Neuron (in vitro differentiated cells): ENCODE measurements at regions not wholly inside any gene's neighbourhood (a gene's known extent, or its start where the extent isn't known, plus 50 kb on each side); places are given as distances from the start of the nearest gene placed in this dataset.

Experiments used
- H2AFZ ChIP-seq: one replicate; pipeline ENCODE4 v1.6.1; 2013; ENCODE audit warnings: low read depth, mild to moderate bottlenecking, inconsistent platforms, low read length, moderate library complexity
- H3K27me3 ChIP-seq: one replicate; pipeline ENCODE4 v1.6.1; 2013; ENCODE audit warnings: low read length; ENCODE audit not compliant: insufficient read depth
- H3K36me3 ChIP-seq: one replicate; pipeline ENCODE4 v1.6.1; 2013; ENCODE audit warnings: low read length; ENCODE audit not compliant: insufficient read depth
- H3K4me1 ChIP-seq: one replicate; pipeline ENCODE4 v1.6.1; 2013; ENCODE audit warnings: low read length; ENCODE audit not compliant: insufficient read depth
- H3K4me3 ChIP-seq: 2 replicates; pipeline ENCODE4 v1.5.1; 2013; ENCODE audit warnings: mild to moderate bottlenecking, low read length, moderate library complexity
- H3K9me3 ChIP-seq: one replicate; pipeline ENCODE4 v1.6.1; 2013; ENCODE audit warnings: low read length

GRCh38 chr10:78924319-78925003 is 144.3 kb upstream of the ZMIZ1 start:
- no peak overlapping the region for H2AFZ ChIP-seq
- no peaks in the 10 kb centered on the region for H3K4me1 ChIP-seq
- H3K27me3 ChIP-seq, result peaks cover 10% of the 10 kb centered on the region
- H3K4me3 ChIP-seq, result no peak overlapping the region
- no peaks in the 10 kb centered on the region for H3K9me3 ChIP-seq
- H3K36me3 ChIP-seq, result no peaks in the 10 kb centered on the region

- H3K36me3 ChIP-seq, result no peaks in the 10 kb centered on the region
- H3K9me3 ChIP-seq, result no peaks in the 10 kb centered on the region
- H3K4me1 ChIP-seq, result no peaks in the 10 kb centered on the region
- no peak overlapping the region for H3K4me3 ChIP-seq
- H2AFZ ChIP-seq, result no peak overlapping the region
- H3K27me3 ChIP-seq, result peaks cover 10% of the 10 kb centered on the region
Measured at GRCh38 chr10:78925275-78925674, 143.5 kb upstream of the ZMIZ1 start.

GRCh38 chr10:78925800-78926319 is 142.9 kb upstream of the ZMIZ1 start:
- no peaks in the 10 kb centered on the region for H3K36me3 ChIP-seq
- H3K4me1 ChIP-seq, result no peaks in the 10 kb centered on the region
- H3K27me3 ChIP-seq, result peaks cover 10% of the 10 kb centered on the region
- no peak overlapping the region for H3K4me3 ChIP-seq
- H2AFZ ChIP-seq, result no peak overlapping the region
- no peaks in the 10 kb centered on the region for H3K9me3 ChIP-seq

GRCh38 chr10:78927257-78927995 is 141.3 kb upstream of the ZMIZ1 start:
- Histone ChIP-seq H2AFZ (no peak overlapping the region), H3K36me3 (no peaks in the 10 kb centered on the region), H3K9me3 (no peaks in the 10 kb centered on the region), H3K4me3 (no peak overlapping the region), H3K27me3 (peaks cover 10% of the 10 kb centered on the region), H3K4me1 (peaks cover 8% of the 10 kb centered on the region)

GRCh38 chr10:78928330-78928729 is 140.4 kb upstream of the ZMIZ1 start:
- H3K4me1 ChIP-seq, result peaks cover 8% of the 10 kb centered on the region
- peaks cover 10% of the 10 kb centered on the region for H3K27me3 ChIP-seq
- H3K9me3 ChIP-seq, result no peaks in the 10 kb centered on the region
- H3K36me3 ChIP-seq, result no peaks in the 10 kb centered on the region
- no peak overlapping the region for H3K4me3 ChIP-seq
- H2AFZ ChIP-seq, result no peak overlapping the region

- no peaks in the 10 kb centered on the region for H3K9me3 ChIP-seq
- H3K4me1 ChIP-seq, result peaks cover 8% of the 10 kb centered on the region
- no peaks in the 10 kb centered on the region for H3K36me3 ChIP-seq
- H3K27me3 ChIP-seq, result peaks cover 10% of the 10 kb centered on the region
- no peak overlapping the region for H3K4me3 ChIP-seq
- no peak overlapping the region for H2AFZ ChIP-seq
Measured at GRCh38 chr10:78929541-78929940, 139.2 kb upstream of the ZMIZ1 start.

- Histone ChIP-seq H3K9me3 (no peaks in the 10 kb centered on the region), H2AFZ (no peak overlapping the region), H3K36me3 (no peaks in the 10 kb centered on the region), H3K27me3 (peaks cover 2% of the 10 kb centered on the region), H3K4me3 (no peak overlapping the region), H3K4me1 (peaks cover 8% of the 10 kb centered on the region)
Measured at GRCh38 chr10:78931321-78932053, 137.3 kb upstream of the ZMIZ1 start.

GRCh38 chr10:78932054-78932386 is 136.7 kb upstream of the ZMIZ1 start:
- no peaks in the 10 kb centered on the region for H3K36me3 ChIP-seq
- peaks cover 2% of the 10 kb centered on the region for H3K27me3 ChIP-seq
- H3K9me3 ChIP-seq, result no peaks in the 10 kb centered on the region
- peaks cover 8% of the 10 kb centered on the region for H3K4me1 ChIP-seq
- no peak overlapping the region for H2AFZ ChIP-seq
- H3K4me3 ChIP-seq, result no peak overlapping the region

GRCh38 chr10:78932861-78933260 is 135.9 kb upstream of the ZMIZ1 start:
- no peak overlapping the region for H3K4me3 ChIP-seq
- H3K9me3 ChIP-seq, result no peaks in the 10 kb centered on the region
- H3K27me3 ChIP-seq, result peaks cover 2% of the 10 kb centered on the region
- H3K36me3 ChIP-seq, result no peaks in the 10 kb centered on the region
- peaks cover 8% of the 10 kb centered on the region for H3K4me1 ChIP-seq
- H2AFZ ChIP-seq, result no peak overlapping the region

- H3K4me3 ChIP-seq, result no peak overlapping the region
- no peaks in the 10 kb centered on the region for H3K36me3 ChIP-seq
- H3K27me3 ChIP-seq, result peaks cover 2% of the 10 kb centered on the region
- H3K4me1 ChIP-seq, result peaks cover 11% of the 10 kb centered on the region
- no peak overlapping the region for H2AFZ ChIP-seq
- no peaks in the 10 kb centered on the region for H3K9me3 ChIP-seq
Measured at GRCh38 chr10:78933828-78934531, 134.8 kb upstream of the ZMIZ1 start.

GRCh38 chr10:78934532-78934898 is 134.3 kb upstream of the ZMIZ1 start:
- H2AFZ ChIP-seq, result no peak overlapping the region
- peaks cover 2% of the 10 kb centered on the region for H3K27me3 ChIP-seq
- no peaks in the 10 kb centered on the region for H3K36me3 ChIP-seq
- no peak overlapping the region for H3K4me3 ChIP-seq
- H3K9me3 ChIP-seq, result no peaks in the 10 kb centered on the region
- H3K4me1 ChIP-seq, result peaks cover 11% of the 10 kb centered on the region

GRCh38 chr10:78934994-78935602 is 133.7 kb upstream of the ZMIZ1 start:
- no peaks in the 10 kb centered on the region for H3K9me3 ChIP-seq
- no peak overlapping the region for H2AFZ ChIP-seq
- H3K27me3 ChIP-seq, result peaks cover 2% of the 10 kb centered on the region
- H3K4me3 ChIP-seq, result no peak overlapping the region
- H3K4me1 ChIP-seq, result peaks cover 11% of the 10 kb centered on the region
- no peaks in the 10 kb centered on the region for H3K36me3 ChIP-seq
